Stimulated activated CD4-positive, alpha-beta T cell treated with anti-CD3 and anti-CD28 coated beads, Interleukin-4, amount 100 ng/mL, for 48 hours (primary cell): ENCODE measurements at regions not wholly inside any gene's neighbourhood (a gene's known extent, or its start where the extent isn't known, plus 50 kb on each side); places are given as distances from the start of the nearest gene placed in this dataset.
"Not testable (repeated sequence)": the region's sequence is repeated elsewhere in the genome, so short reads cannot be mapped to it uniquely, and the experiment has no call there.

Source experiments
- DNase-seq, 2 donors: peaks; one replicate each; pipeline ENCODE4 v3.0.0-alpha.2; 2020; ENCODE audit warnings: low read depth in 2 of 2

DNA sequence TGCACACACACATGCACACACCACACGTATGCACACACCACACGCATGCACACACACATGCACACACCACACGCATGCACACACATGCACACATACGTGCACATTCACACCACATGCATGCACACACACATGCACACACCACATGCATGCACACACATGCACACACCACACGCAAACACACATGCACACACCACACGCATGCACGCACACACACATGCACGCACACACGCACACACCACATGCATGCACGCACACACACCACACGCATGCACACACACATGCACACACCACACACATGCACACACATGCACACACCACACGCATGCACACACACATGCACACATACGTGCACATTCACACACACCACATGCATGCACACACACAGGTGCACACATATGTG, 169.8 kb upstream of the SALL3 start:
- DNase-seq, result no peak

GRCh38 chr18:78810706-78811105, 168.9 kb upstream of the SALL3 start:
- DNase-seq, result no peak

- no peak for DNase-seq
These were observed 167.6 kb upstream of the SALL3 start for GRCh38 chr18:78812067-78812466.

DNA sequence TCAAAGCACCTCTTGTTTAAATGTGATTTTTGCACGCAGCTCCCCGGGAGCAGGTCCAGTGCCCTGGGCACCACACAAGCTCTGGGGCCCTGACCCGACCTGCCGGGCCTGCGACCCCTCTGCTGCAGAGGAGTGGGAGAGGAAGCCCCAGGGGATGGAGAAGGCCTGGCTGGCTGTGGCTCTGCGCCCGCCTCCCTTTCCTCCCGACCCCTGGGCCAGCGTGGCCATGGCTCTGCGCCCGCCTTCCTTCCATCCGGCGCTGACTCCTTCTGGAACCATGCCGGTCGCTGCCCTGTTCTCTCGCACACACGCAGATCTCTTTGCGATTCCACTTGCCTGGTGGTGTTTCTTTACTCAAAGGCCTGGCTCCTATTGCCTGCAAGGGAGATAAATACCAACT, 166.5 kb upstream of the SALL3 start:
- no peak for DNase-seq

- no peak for DNase-seq
These were observed 165.5 kb upstream of the SALL3 start for GRCh38 chr18:78813936-78814710.

- DNase-seq, result no peak
These were observed 164.9 kb upstream of the SALL3 start for GRCh38 chr18:78814766-78815165.

GRCh38 chr18:78816114-78816513, 163.5 kb upstream of the SALL3 start:
- no peak for DNase-seq

GRCh38 chr18:78816916-78817315, 162.7 kb upstream of the SALL3 start:
- DNase-seq, result no peak

GRCh38 chr18:78818495-78818894, 161.1 kb upstream of the SALL3 start:
- DNase-seq, result no peak

DNA sequence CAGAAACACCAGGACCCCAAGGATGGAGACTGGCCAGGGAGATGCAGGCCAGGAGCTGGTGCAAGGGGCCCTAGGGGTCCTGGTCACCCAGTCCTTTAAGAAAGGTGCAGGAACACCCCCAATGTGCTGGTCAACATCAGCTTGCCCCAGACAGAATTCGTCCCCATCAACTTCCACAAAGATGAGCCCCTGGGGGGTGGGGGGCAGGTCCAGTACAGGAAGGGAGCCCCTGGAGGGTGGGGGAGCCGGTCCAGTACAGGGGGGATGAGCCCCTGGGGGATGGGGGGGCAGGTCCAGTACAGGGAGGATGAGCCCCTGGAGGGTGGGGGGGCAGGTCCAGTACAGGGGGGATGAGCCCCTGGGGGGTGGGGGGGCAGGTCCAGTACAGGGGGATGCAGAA, 160.7 kb upstream of the SALL3 start:
- DNase-seq, result no peak

DNA sequence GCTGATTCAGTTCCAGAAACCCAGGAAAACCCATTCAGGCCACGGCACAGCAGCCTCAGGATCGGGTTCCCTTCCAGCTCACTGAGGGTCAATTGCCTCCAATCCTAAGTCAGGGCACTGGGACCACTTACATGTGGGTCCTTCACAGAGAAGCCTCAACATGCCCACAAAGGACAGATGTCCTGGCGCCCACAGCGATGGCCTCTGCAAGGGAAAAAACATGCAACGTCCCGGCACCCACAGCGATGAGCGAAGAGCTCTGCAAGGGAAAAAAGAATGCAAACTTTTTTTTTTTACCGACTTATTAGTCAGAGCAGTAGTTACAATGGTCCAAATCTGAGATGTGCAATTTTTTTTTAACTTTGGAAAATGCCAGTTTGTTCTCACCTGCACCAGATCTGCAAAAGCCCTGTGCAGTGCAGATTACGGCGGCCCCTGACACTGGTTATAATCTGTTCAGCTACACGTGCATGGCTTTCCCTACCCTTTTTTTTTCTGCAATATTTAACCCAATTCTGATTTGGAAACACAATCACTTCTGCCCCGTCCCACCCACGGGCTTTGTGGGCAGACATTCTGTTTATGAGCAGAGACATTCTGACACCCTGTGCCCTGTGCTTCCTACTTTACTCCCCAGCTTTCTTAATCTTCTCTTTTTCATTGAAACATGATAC, 159.3 kb upstream of the SALL3 start:
- DNase-seq, result no peak

DNA sequence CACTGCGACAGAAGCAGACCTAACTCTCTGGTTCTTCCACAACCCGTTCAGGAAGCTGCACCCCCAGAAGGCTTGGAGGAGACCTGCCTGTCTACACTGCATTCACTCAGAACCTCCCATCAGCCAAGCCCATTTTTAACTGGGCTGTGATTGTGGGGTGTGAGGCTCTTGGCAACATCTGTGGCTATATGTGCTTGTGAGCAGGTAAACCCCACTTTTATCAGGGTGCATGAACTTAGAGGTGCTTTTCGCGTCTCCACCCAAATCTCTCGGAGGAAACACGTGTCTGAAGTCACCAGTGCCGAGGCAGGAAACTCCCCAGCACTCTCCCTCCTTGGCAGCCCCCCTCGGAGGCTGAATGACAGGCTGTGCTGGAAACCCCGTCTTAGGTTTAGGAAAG, 158.2 kb upstream of the SALL3 start:
- DNase-seq, result no peak

DNA sequence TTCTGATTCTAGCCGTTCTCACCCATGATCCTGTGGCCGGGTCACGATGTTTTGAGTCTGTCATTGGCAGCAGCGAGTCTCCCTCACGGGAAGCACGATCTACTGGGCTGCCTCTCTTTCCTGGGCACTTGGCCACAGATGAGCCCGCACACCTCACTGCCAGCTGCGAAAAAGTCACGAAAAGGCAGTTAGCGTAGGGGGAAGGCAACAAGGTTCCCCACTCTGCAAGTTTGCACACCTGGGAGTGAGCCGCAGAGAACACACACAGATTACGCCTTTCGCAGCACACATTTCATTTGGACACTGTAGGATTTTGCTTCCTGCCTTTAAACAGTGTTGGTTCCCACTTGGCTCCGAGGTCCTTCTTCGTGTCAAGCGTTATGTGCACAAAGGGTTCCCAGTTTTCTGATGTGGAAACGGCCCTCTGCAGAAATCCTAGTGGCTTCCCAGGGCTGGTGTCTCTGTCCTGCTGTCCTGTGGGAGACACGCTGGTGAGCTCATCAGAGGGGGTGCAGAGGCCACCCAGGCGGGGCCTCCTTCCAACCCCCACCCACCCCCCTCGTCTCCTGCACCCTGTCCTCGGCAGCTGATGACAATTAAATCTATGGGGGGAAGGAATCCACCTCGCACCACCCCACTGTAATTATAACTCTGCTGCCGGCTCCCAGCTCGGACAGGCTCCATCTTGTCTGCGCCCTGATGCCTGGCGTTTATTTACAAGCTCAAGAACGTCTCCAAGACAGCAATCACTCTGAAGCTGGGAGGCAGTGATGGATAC, 157.3 kb upstream of the SALL3 start:
- DNase-seq, result no peak

- DNase-seq, result no peak
These were observed 156.7 kb upstream of the SALL3 start for GRCh38 chr18:78822949-78823285.

GRCh38 chr18:78825168-78825567, 154.4 kb upstream of the SALL3 start:
- no peak for DNase-seq

GRCh38 chr18:78826631-78827030, 153.0 kb upstream of the SALL3 start:
- no peak for DNase-seq

DNA sequence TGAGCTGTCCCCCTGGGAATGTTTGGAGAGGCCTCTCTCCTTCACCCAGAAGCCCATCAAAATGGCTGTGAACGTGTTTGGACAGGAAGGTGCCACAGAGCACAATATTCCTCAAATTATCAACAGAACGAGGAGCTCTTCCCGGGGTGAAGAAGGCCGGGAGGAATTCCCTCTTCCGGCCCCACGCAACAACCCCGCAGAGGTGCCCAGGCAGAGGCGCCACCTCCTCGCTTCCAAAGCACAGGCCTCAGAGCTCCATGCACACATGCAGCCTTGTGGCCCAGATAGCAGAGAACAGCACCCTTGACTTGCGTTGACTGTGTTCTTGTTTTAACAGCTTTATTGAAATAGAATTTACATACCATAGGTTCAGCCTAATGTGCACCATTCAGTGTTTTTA, 152.5 kb upstream of the SALL3 start:
- no peak for DNase-seq

- DNase-seq, result no peak
These were observed 151.5 kb upstream of the SALL3 start for GRCh38 chr18:78828131-78828530.

- DNase-seq, result not testable (repeated sequence)
These were observed 150.6 kb upstream of the SALL3 start for GRCh38 chr18:78829026-78829425.

DNA sequence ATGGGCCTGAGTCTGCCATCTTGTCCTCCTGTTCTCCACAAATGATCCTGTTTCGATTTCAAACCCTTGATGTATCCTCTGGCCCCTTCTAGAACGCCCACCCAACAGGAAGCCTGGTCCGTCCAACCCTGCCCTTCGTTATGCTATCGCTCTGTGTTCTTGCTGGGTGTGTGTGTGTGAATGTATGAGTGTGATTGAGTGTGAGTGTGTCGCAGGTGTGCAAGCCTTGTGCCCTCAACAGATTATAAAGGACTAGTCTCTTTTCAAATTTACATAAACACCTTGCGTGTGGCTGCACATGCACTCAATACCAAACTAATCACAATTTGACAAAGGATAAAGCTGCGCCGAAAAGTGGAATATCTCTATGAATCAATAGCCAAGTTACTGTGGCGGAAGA, 149.5 kb upstream of the SALL3 start:
- no peak for DNase-seq

GRCh38 chr18:78830826-78831225, 148.8 kb upstream of the SALL3 start:
- no peak for DNase-seq

DNA sequence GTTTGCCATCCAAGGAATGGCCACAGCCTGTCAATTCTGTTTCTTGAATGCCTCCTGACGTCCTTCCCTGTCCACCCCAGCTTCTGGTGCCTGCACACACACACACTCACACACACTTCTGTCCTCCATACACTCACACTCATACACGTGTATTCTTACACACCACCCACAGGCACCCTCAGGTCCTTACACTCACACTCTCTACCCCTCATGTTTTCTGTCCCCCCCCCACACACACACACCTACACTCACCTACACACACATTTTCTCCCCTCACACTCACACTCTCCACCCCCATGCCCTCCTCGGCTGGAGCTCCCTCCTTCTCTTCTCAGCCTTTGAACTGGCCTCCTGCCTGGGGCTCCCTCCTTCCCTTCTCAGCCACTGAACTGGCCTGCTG, 148.0 kb upstream of the SALL3 start:
- no peak for DNase-seq

DNA sequence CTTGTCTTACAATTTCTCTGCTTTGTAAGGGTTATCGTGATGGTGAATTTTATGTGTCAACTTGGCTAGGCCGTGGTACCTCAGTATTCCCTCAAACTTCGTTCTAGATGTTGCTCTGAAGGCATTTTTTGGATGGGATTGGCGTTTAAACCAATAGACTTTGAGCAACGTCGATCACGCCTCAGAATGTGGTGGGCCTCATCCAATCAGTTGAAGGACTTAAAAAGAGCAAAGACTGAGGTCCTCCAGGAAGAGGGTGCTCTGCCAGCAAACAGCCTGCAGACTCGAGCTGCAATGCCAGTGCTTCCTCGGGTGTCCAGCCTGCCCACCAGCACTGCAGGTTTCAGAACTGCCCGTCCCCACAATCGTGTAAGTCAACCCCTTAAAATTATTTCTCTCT, 145.8 kb upstream of the SALL3 start:
- no peak for DNase-seq
